GM19025 (cell line): ENCODE measurements at regions not wholly inside any gene's neighbourhood (a gene's known extent, or its start where the extent isn't known, plus 50 kb on each side); places are given as distances from the start of the nearest gene placed in this dataset.
"Not testable (repeated sequence)": the region's sequence is repeated elsewhere in the genome, so short reads cannot be mapped to it uniquely, and the experiment has no call there.

Experiments used
- ATAC-seq: cut with Tn5 transposase; IDR thresholded peaks from one replicate; pipeline ENCODE4 v1.9.1; 2021; ENCODE audit warnings: mild to moderate bottlenecking, low read depth, moderate library complexity; ENCODE audit not compliant: unreplicated experiment

GRCh38 chr6:78379982-78380381, 487.4 kb upstream of the IRAK1BP1 start:
- no peak for ATAC-seq

- no peak for ATAC-seq
Observed at GRCh38 chr6:78380541-78380940, 486.8 kb upstream of the IRAK1BP1 start.

- no peak for ATAC-seq
Observed at GRCh38 chr6:78383968-78384367, 483.4 kb upstream of the IRAK1BP1 start.

- not testable (repeated sequence) for ATAC-seq
Observed at GRCh38 chr6:78386854-78387253, 480.5 kb upstream of the IRAK1BP1 start.

- ATAC-seq, result no peak
Observed at GRCh38 chr6:78390066-78390465, 477.3 kb upstream of the IRAK1BP1 start.

- no peak for ATAC-seq
Observed at GRCh38 chr6:78397499-78397898, 469.9 kb upstream of the IRAK1BP1 start.

- ATAC-seq, result no peak
Observed at GRCh38 chr6:78398292-78398691, 469.1 kb upstream of the IRAK1BP1 start.

- no peak for ATAC-seq
Observed at GRCh38 chr6:78400076-78400475, 467.3 kb upstream of the IRAK1BP1 start.

GRCh38 chr6:78427386-78427785, 440.0 kb upstream of the IRAK1BP1 start:
- ATAC-seq, result no peak

GRCh38 chr6:78430521-78430920, 436.8 kb upstream of the IRAK1BP1 start:
- no peak for ATAC-seq

- ATAC-seq, result no peak
Observed at GRCh38 chr6:78435671-78436070, 431.7 kb upstream of the IRAK1BP1 start.

- no peak for ATAC-seq
Observed at GRCh38 chr6:78436335-78436734, 431.0 kb upstream of the IRAK1BP1 start.

- no peak for ATAC-seq
Observed at GRCh38 chr6:78438135-78438534, 429.2 kb upstream of the IRAK1BP1 start.

GRCh38 chr6:78460711-78461110, 406.6 kb upstream of the IRAK1BP1 start:
- no peak for ATAC-seq

GRCh38 chr6:78462728-78463127, 404.6 kb upstream of the IRAK1BP1 start:
- ATAC-seq, result no peak

- ATAC-seq, result no peak
Observed at GRCh38 chr6:78465059-78465634, 402.2 kb upstream of the IRAK1BP1 start.

GRCh38 chr6:78476561-78476960, 390.8 kb upstream of the IRAK1BP1 start:
- ATAC-seq, result no peak

- no peak for ATAC-seq
Observed at GRCh38 chr6:78482801-78483552, 384.4 kb upstream of the IRAK1BP1 start.

GRCh38 chr6:78483553-78484197, 383.7 kb upstream of the IRAK1BP1 start:
- ATAC-seq, result no peak

GRCh38 chr6:78484198-78485064, 382.9 kb upstream of the IRAK1BP1 start:
- no peak for ATAC-seq

- no peak for ATAC-seq
Observed at GRCh38 chr6:78487401-78487800, 379.9 kb upstream of the IRAK1BP1 start.
